MM.1S (cell line): ENCODE measurements at regions not wholly inside any gene's neighbourhood (a gene's known extent, or its start where the extent isn't known, plus 50 kb on each side); places are given as distances from the start of the nearest gene placed in this dataset.

Source experiments
- EZH2 ChIP-seq: fragments of 300-600 bp; sonication (generic); optimal IDR thresholded peaks from 2 replicates; pipeline ENCODE3; 2017; ENCODE audit warnings: low read depth, mild to moderate bottlenecking, antibody characterized with exemption, low read length, mixed read lengths
- TF ChIP-seq, protein P1 (sequence below): fragments of 300-600 bp; sonication (generic); IDR thresholded peaks from 2 replicates; pipeline ENCODE4 v1.5.1; 2016; ENCODE audit warnings: antibody characterized with exemption, low read length, mixed read lengths

DNA sequence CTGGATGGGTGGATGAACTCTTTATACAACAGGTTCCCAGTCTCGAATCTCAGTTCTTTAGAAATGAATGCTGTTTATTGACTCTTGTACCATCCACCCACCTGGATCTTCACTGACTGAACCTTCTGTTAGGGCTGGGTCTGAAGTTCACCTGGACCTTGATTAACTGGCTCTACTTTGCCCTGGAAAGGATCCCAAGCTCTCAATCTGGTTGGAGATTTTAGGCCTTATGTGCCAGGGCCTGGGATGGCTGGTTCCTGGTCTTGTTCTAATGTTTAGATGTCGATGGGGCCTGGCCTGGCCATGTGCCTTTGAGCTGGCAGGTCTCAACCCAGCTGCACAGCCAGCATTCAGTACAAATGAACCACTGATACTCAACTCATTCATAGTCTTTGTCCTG, 76.5 kb upstream of the MED13L start:
- no peak for TF ChIP-seq EZH2
- TF ChIP-seq, protein P1, sequence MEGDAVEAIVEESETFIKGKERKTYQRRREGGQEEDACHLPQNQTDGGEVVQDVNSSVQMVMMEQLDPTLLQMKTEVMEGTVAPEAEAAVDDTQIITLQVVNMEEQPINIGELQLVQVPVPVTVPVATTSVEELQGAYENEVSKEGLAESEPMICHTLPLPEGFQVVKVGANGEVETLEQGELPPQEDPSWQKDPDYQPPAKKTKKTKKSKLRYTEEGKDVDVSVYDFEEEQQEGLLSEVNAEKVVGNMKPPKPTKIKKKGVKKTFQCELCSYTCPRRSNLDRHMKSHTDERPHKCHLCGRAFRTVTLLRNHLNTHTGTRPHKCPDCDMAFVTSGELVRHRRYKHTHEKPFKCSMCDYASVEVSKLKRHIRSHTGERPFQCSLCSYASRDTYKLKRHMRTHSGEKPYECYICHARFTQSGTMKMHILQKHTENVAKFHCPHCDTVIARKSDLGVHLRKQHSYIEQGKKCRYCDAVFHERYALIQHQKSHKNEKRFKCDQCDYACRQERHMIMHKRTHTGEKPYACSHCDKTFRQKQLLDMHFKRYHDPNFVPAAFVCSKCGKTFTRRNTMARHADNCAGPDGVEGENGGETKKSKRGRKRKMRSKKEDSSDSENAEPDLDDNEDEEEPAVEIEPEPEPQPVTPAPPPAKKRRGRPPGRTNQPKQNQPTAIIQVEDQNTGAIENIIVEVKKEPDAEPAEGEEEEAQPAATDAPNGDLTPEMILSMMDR = no peak
